SK-N-SH (cell line): ENCODE measurements at regions not wholly inside any gene's neighbourhood (a gene's known extent, or its start where the extent isn't known, plus 50 kb on each side); places are given as distances from the start of the nearest gene placed in this dataset.

Experiments used
- CTCF ChIA-PET: fragments of 300-600, 350-600 bp; formaldehyde crosslinking; extraction: SDS; loops from one replicate; lab custom pipeline; 2021; lab: Yijun Ruan, JAX
- POLR2A ChIA-PET: fragments of 350-600 bp; sonication (Branson Sonifier 250); formaldehyde crosslinking; extraction: SDS; loops from one replicate; lab custom pipeline; 2020; ENCODE audit warnings: antibody characterized with exemption, inconsistent platforms; lab: Yijun Ruan, JAX
- DNase-seq: peaks from one replicate; pipeline ENCODE4 v3.0.0; 2012
- H2AFZ ChIP-seq: fragments of 200-600 bp; sonication (generic); 2 replicates; pipeline ENCODE4 v1.8.1; 2016; ENCODE audit warnings: antibody characterized with exemption, mild to moderate bottlenecking, low read depth
- H3F3A ChIP-seq: fragments of 200-600 bp; sonication (generic); replicated peaks from 2 replicates; pipeline ENCODE3; 2016; ENCODE audit warnings: antibody characterized with exemption, mild to moderate bottlenecking; ENCODE audit not compliant: insufficient read depth
- H3K27ac ChIP-seq, 2 experiments: fragments of 200-500 bp in 1 of 2; fragments of 200-600 bp in 1 of 2; sonication (Bioruptor generic) in 1 of 2; sonication (generic), shearing (Covaris generic) in 1 of 2; 2 replicates each; pipeline versions ENCODE4 v1.5.1 to v1.6.1; 2014 to 2016; ENCODE audit warnings: low read depth in 2 of 2, inconsistent platforms in 1 of 2, low read length in 1 of 2, mild to moderate bottlenecking in 1 of 2, mixed read lengths in 1 of 2
- H3K27me3 ChIP-seq: fragments of 200-600 bp; sonication (generic), shearing (Covaris generic); 2 replicates; pipeline ENCODE4 v1.6.1; 2016; ENCODE audit warnings: mixed run types; ENCODE audit not compliant: insufficient read depth
- H3K36me3 ChIP-seq, 2 experiments: fragments of 200-500 bp in 1 of 2; fragments of 200-600 bp in 1 of 2; sonication (Bioruptor generic) in 1 of 2; sonication (generic) in 1 of 2; replicated peaks in 1 of 2; 2 replicates each; pipeline versions ENCODE3 to v1.5.1; 2014 to 2016; ENCODE audit warnings: low read length in 1 of 2, mild to moderate bottlenecking in 1 of 2; ENCODE audit not compliant: insufficient read depth in 2 of 2, control insufficient read depth in 1 of 2
- H3K4me1 ChIP-seq, 2 experiments: fragments of 200-500 bp in 1 of 2; fragments of 200-600 bp in 1 of 2; sonication (Bioruptor generic) in 1 of 2; sonication (generic), shearing (Covaris generic) in 1 of 2; 2 replicates each; pipeline versions ENCODE4 v1.5.1 to v1.6.1; 2014 to 2016; ENCODE audit warnings: low read depth in 1 of 2, low read length in 1 of 2, mixed run types in 1 of 2; ENCODE audit not compliant: insufficient read depth in 2 of 2, control insufficient read depth in 1 of 2
- H3K4me2 ChIP-seq: fragments of 200-600 bp; sonication (generic), shearing (Covaris generic); 2 replicates; pipeline ENCODE4 v1.6.1; 2017; ENCODE audit warnings: mixed run types
- H3K4me3 ChIP-seq, 2 experiments: fragments of 200-500 bp in 1 of 2; fragments of 200-600 bp in 1 of 2; sonication (Bioruptor generic) in 1 of 2; sonication (generic), shearing (Covaris generic) in 1 of 2; 2 replicates each; pipeline versions ENCODE4 v1.5.1 to v1.8.1; 2014 to 2016; ENCODE audit warnings: low read depth in 2 of 2, inconsistent platforms in 1 of 2, low read length in 1 of 2, mild to moderate bottlenecking in 1 of 2, mixed read lengths in 1 of 2, moderate library complexity in 1 of 2
- H3K79me2 ChIP-seq: fragments of 200-600 bp; sonication (generic); 2 replicates; pipeline ENCODE4 v1.8.1; 2017; ENCODE audit warnings: mild to moderate bottlenecking; ENCODE audit not compliant: insufficient read depth
- H3K9ac ChIP-seq: fragments of 200-600 bp; sonication (generic); 2 replicates; pipeline ENCODE4 v1.6.1; 2017; ENCODE audit warnings: mixed run types
- H3K9me2 ChIP-seq: fragments of 200-600 bp; sonication (generic); 2 replicates; pipeline ENCODE4 v1.6.1; 2017; ENCODE audit warnings: mixed run types
- H3K9me3 ChIP-seq: fragments of 200-600 bp; sonication (generic); 2 replicates; pipeline ENCODE4 v1.6.1; 2017; ENCODE audit warnings: mixed run types, mild to moderate bottlenecking, moderate library complexity
- H4K20me1 ChIP-seq: fragments of 200-600 bp; sonication (generic); 2 replicates; pipeline ENCODE4 v1.6.1; 2017; ENCODE audit warnings: mild to moderate bottlenecking, mixed run types; ENCODE audit not compliant: insufficient read depth
- CHD2 ChIP-seq: fragments of 150-350 bp; IDR thresholded peaks from 2 replicates; pipeline ENCODE4 v1.6.1; 2018; ENCODE audit warnings: low read length; ENCODE audit not compliant: partially characterized antibody
- EP300 ChIP-seq, 2 experiments: IDR thresholded peaks; 2 replicates each; pipeline versions ENCODE4 v1.4.0 to v1.6.1; 2012; ENCODE audit warnings: borderline replicate concordance in 1 of 2, low read depth in 1 of 2, low read length in 1 of 2
- FOSL2 ChIP-seq: IDR thresholded peaks from 2 replicates; pipeline ENCODE4 v1.4.0; 2012; ENCODE audit warnings: low read depth, mild to moderate bottlenecking, moderate library complexity, borderline replicate concordance
- FOXJ3 ChIP-seq: sonication (generic); formaldehyde crosslinking; IDR thresholded peaks from 2 replicates; pipeline ENCODE4 v1.5.1; 2020; ENCODE audit warnings: mild to moderate bottlenecking, missing genetic modification reagents
- GABPA ChIP-seq: IDR thresholded peaks from 2 replicates; pipeline ENCODE4 v1.4.0; 2012; ENCODE audit warnings: low read depth, mild to moderate bottlenecking
- MAX ChIP-seq: IDR thresholded peaks from 2 replicates; pipeline ENCODE4 v1.4.0; 2012; ENCODE audit warnings: low read depth
- MEF2A ChIP-seq: IDR thresholded peaks from 2 replicates; pipeline ENCODE4 v1.4.0; 2012; ENCODE audit warnings: low read depth, borderline replicate concordance
- NRF1 ChIP-seq: IDR thresholded peaks from 2 replicates; pipeline ENCODE4 v1.6.1; 2012; ENCODE audit warnings: low read depth, mild to moderate bottlenecking, low read length
- POLR2AphosphoS5 ChIP-seq: IDR thresholded peaks from 2 replicates; pipeline ENCODE4 v1.6.1; 2012; ENCODE audit warnings: low read depth, low read length
- RAD21 ChIP-seq: IDR thresholded peaks from 2 replicates; pipeline ENCODE4 v1.6.1; 2012; ENCODE audit warnings: mild to moderate bottlenecking, low read length
- RCOR1 ChIP-seq: fragments of 150-350 bp; IDR thresholded peaks from 2 replicates; pipeline ENCODE4 v1.6.1; 2017; ENCODE audit warnings: antibody characterized with exemption, low read length
- RFX5 ChIP-seq: IDR thresholded peaks from 2 replicates; pipeline ENCODE4 v1.6.1; 2012; ENCODE audit warnings: mild to moderate bottlenecking, improper control_type of control experiment, low read length
- SIN3A ChIP-seq: IDR thresholded peaks from 2 replicates; pipeline ENCODE4 v1.6.1; 2012; ENCODE audit warnings: low read depth, mild to moderate bottlenecking, low read length, moderate library complexity, borderline replicate concordance
- TAF1 ChIP-seq: IDR thresholded peaks from 2 replicates; pipeline ENCODE4 v1.6.1; 2012; ENCODE audit warnings: low read depth, mild to moderate bottlenecking, low read length, moderate library complexity, borderline replicate concordance
- TEAD4 ChIP-seq: IDR thresholded peaks from 2 replicates; pipeline ENCODE4 v1.4.0; 2012; ENCODE audit warnings: mild to moderate bottlenecking, borderline replicate concordance; ENCODE audit not compliant: insufficient read depth
- USF1 ChIP-seq: IDR thresholded peaks from 2 replicates; pipeline ENCODE4 v1.4.0; 2012; ENCODE audit warnings: low read depth, borderline replicate concordance
- YY1 ChIP-seq: IDR thresholded peaks from 2 replicates; pipeline ENCODE4 v1.4.0; 2012; ENCODE audit warnings: low read depth, mild to moderate bottlenecking
- WGBS: methylation state at CpG from one replicate; pipeline ENCODE4 v1.1.6; 2017; ENCODE audit warnings: low lambda C conversion rate; 5-methylcytosine and 5-hydroxymethylcytosine counted together
- TF ChIP-seq, protein P1 (sequence below): IDR thresholded peaks from 2 replicates; pipeline ENCODE4; 2012
- TF ChIP-seq, protein P2 (sequence below): fragments of 150-350 bp; IDR thresholded peaks from 2 replicates; pipeline ENCODE4 v1.6.1; 2017; ENCODE audit warnings: antibody characterized with exemption, low read length, low read depth, borderline replicate concordance
- TF ChIP-seq, protein P3 (sequence below): IDR thresholded peaks from 2 replicates; pipeline ENCODE4 v1.6.1; 2012; ENCODE audit warnings: mild to moderate bottlenecking, low read depth, low read length, moderate library complexity

DNA sequence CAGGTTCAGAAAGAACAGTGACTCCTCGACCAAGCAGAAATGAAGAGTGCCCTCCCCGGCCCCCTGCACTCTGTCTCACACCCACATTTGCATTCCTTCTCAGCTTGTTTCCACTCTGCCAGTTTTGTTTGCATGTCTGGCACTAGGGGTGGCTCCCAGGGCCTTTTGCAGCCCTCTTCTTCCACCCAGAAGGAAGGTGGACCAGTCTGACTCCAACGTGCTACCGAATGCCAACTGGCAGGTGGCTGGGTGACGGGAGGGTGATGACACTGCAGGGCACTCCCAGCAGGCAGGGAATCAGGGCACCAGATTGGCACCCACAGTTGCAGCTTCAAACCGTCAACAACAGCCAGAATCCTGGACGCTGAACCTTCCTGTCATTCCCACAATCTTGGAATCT, 371.1 kb downstream of the TXNL1 start:
- H3F3A ChIP-seq = no peaks in the 10 kb centered on the region
- DNase-seq = no peak
- no peaks in the 10 kb centered on the region for H3K79me2 ChIP-seq
- H3K4me2 ChIP-seq = no peak overlapping the region
- WGBS = 43% methylated on average over 5 of the region's 7 CpGs
- H3K4me3 ChIP-seq = no peak overlapping the region
- CTCF ChIA-PET = no interaction called here
- no peak overlapping the region for H3K9ac ChIP-seq
- H4K20me1 ChIP-seq = no peaks in the 10 kb centered on the region
- H2AFZ ChIP-seq = no peak overlapping the region
- TF ChIP-seq SIN3A (no peak), CHD2 (no peak), FOSL2 (no peak), TEAD4 (no peak), RFX5 (no peak), GABPA (no peak)
- TF ChIP-seq, protein P1, sequence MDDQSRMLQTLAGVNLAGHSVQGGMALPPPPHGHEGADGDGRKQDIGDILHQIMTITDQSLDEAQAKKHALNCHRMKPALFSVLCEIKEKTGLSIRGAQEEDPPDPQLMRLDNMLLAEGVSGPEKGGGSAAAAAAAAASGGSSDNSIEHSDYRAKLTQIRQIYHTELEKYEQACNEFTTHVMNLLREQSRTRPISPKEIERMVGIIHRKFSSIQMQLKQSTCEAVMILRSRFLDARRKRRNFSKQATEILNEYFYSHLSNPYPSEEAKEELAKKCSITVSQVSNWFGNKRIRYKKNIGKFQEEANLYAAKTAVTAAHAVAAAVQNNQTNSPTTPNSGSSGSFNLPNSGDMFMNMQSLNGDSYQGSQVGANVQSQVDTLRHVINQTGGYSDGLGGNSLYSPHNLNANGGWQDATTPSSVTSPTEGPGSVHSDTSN = no peak
- TF ChIP-seq, all 33 proteins: peak for 0
- H3K36me3 ChIP-seq = no peaks in the 10 kb centered on the region
- H3K27me3 ChIP-seq = no peaks in the 10 kb centered on the region
- no peaks in the 10 kb centered on the region for H3K4me1 ChIP-seq
- H3K27ac ChIP-seq = no peak overlapping the region
- POLR2A ChIA-PET = no interaction called here
- H3K9me3 ChIP-seq = no peaks in the 10 kb centered on the region
- H3K9me2 ChIP-seq = no peaks in the 10 kb centered on the region

DNA sequence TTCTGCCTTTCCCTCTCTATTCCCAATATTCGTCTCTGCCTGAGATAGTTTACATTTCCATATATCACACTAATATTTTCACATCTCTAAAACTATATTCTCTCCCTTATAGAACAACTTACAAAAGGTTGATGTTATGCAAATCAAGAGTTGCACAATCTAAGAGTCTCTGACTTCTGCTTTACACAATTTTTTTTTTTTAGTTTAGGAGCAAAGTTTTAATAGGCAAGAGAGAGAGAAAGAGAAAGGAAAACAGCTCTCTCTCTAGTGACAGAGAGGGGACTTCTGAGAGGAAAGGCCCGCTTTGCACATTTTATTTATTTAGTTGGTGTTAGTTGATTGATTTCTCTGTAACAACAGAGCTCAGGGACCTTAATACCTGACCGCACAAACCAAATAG, 380.2 kb downstream of the TXNL1 start:
- 80% methylated on average over 3 of the region's 3 CpGs for WGBS
- H3K9ac ChIP-seq = no peak overlapping the region
- peaks cover 4% of the 10 kb centered on the region for H3F3A ChIP-seq
- H2AFZ ChIP-seq = no peak overlapping the region
- H3K4me3 ChIP-seq = no peak overlapping the region
- no peaks in the 10 kb centered on the region for H3K79me2 ChIP-seq
- H3K4me2 ChIP-seq = no peak overlapping the region
- H3K27me3 ChIP-seq = no peaks in the 10 kb centered on the region
- H3K9me3 ChIP-seq = no peaks in the 10 kb centered on the region
- no peaks in the 10 kb centered on the region for H4K20me1 ChIP-seq
- POLR2A ChIA-PET = no interaction called here
- no peaks in the 10 kb centered on the region for H3K36me3 ChIP-seq
- TF ChIP-seq RCOR1 (no peak), FOXJ3 (CRISPR knock-in tag) (no peak), YY1 (no peak), EP300 (IDR thresholded peaks at IDR 0.05; ENCODE audit: borderline replicate concordance in 1 of 2, low read depth in 1 of 2, low read length in 1 of 2) (no peak), RAD21 (no peak), POLR2AphosphoS5 (no peak), NRF1 (no peak), MAX (no peak), TAF1 (no peak), RFX5 (no peak), MEF2A (no peak), TEAD4 (no peak), FOSL2 (no peak), USF1 (no peak)
- TF ChIP-seq, protein P1 = no peak
- TF ChIP-seq, protein P2, sequence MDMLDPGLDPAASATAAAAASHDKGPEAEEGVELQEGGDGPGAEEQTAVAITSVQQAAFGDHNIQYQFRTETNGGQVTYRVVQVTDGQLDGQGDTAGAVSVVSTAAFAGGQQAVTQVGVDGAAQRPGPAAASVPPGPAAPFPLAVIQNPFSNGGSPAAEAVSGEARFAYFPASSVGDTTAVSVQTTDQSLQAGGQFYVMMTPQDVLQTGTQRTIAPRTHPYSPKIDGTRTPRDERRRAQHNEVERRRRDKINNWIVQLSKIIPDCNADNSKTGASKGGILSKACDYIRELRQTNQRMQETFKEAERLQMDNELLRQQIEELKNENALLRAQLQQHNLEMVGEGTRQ = no peak
- TF ChIP-seq, protein P3, sequence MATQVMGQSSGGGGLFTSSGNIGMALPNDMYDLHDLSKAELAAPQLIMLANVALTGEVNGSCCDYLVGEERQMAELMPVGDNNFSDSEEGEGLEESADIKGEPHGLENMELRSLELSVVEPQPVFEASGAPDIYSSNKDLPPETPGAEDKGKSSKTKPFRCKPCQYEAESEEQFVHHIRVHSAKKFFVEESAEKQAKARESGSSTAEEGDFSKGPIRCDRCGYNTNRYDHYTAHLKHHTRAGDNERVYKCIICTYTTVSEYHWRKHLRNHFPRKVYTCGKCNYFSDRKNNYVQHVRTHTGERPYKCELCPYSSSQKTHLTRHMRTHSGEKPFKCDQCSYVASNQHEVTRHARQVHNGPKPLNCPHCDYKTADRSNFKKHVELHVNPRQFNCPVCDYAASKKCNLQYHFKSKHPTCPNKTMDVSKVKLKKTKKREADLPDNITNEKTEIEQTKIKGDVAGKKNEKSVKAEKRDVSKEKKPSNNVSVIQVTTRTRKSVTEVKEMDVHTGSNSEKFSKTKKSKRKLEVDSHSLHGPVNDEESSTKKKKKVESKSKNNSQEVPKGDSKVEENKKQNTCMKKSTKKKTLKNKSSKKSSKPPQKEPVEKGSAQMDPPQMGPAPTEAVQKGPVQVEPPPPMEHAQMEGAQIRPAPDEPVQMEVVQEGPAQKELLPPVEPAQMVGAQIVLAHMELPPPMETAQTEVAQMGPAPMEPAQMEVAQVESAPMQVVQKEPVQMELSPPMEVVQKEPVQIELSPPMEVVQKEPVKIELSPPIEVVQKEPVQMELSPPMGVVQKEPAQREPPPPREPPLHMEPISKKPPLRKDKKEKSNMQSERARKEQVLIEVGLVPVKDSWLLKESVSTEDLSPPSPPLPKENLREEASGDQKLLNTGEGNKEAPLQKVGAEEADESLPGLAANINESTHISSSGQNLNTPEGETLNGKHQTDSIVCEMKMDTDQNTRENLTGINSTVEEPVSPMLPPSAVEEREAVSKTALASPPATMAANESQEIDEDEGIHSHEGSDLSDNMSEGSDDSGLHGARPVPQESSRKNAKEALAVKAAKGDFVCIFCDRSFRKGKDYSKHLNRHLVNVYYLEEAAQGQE = no peak
- no peak overlapping the region for H3K27ac ChIP-seq
- CTCF ChIA-PET = no interaction called here
- no peaks in the 10 kb centered on the region for H3K4me1 ChIP-seq
- no peak for DNase-seq
- H3K9me2 ChIP-seq = no peaks in the 10 kb centered on the region
